ENCODE measurements at regions not wholly inside any gene's neighbourhood (a gene's known extent, or its start where the extent isn't known, plus 50 kb on each side); places are given as distances from the start of the nearest gene placed in this dataset.

GRCh38 chr12:124663206-124663605 lies 95.8 kb upstream of the NCOR2 start:
- no peak for DNase-seq
- H3K27me3 ChIP-seq (ENCODE audit: insufficient read depth, low read length, poor library complexity): no peaks in the 10 kb centered on the region
- TF ChIP-seq CTCF (IDR thresholded peaks at IDR 0.05; ENCODE audit: borderline replicate concordance, extremely low read depth, low read length, poor library complexity, severe bottlenecking): no peak
- TF ChIP-seq EZH2 (IDR thresholded peaks at IDR 0.05; ENCODE audit: borderline replicate concordance, low read depth, low read length, severe bottlenecking): no peak

GRCh38 chr12:124661341-124661740 lies 93.9 kb upstream of the NCOR2 start:
- no peak overlapping the region for H3K4me2 ChIP-seq (ENCODE audit: insufficient read depth, low read length)
- H2AFZ ChIP-seq (ENCODE audit: low read depth, low read length): no peak overlapping the region
- H3K4me3 ChIP-seq (ENCODE audit: low read depth in 1 of 2, low read length in 2 of 2): no peak overlapping the region
- no peak overlapping the region for H3K9ac ChIP-seq (ENCODE audit: low read depth, low read length)
- no peak for TF ChIP-seq CTCF (IDR thresholded peaks at IDR 0.05; ENCODE audit: borderline replicate concordance, extremely low read depth, low read length, poor library complexity, severe bottlenecking)
- no peak for TF ChIP-seq EZH2 (IDR thresholded peaks at IDR 0.05; ENCODE audit: borderline replicate concordance, low read depth, low read length, severe bottlenecking)
- H3K4me1 ChIP-seq (ENCODE audit: insufficient read depth, low read length): no peaks in the 10 kb centered on the region
- no peak overlapping the region for H3K27ac ChIP-seq (ENCODE audit: low read length)
- ATAC-seq (ENCODE audit: insufficient read depth, low read depth) (no peak), DNase-seq (no peak)
- no peaks in the 10 kb centered on the region for H3K36me3 ChIP-seq (ENCODE audit: insufficient read depth, low read length)
- no peaks in the 10 kb centered on the region for H3K27me3 ChIP-seq (ENCODE audit: insufficient read depth, low read length, poor library complexity)
- no peaks in the 10 kb centered on the region for H3K79me2 ChIP-seq (ENCODE audit: insufficient read depth, low read length)
- H3K9me3 ChIP-seq (ENCODE audit: insufficient read depth, low read length, severe bottlenecking): no peaks in the 10 kb centered on the region
- no peaks in the 10 kb centered on the region for H4K20me1 ChIP-seq (ENCODE audit: insufficient read depth, low read length)

More at GRCh38 chr12:124663206-124663605, 95.8 kb upstream of the NCOR2 start:
- H3K79me2 ChIP-seq (ENCODE audit: insufficient read depth, low read length): no peaks in the 10 kb centered on the region
- no peak overlapping the region for H3K9ac ChIP-seq (ENCODE audit: low read depth, low read length)
- H3K4me2 ChIP-seq (ENCODE audit: insufficient read depth, low read length): no peak overlapping the region
- no peaks in the 10 kb centered on the region for H3K36me3 ChIP-seq (ENCODE audit: insufficient read depth, low read length)
- H4K20me1 ChIP-seq (ENCODE audit: insufficient read depth, low read length): no peaks in the 10 kb centered on the region
- H2AFZ ChIP-seq (ENCODE audit: low read depth, low read length): no peak overlapping the region
- no peaks in the 10 kb centered on the region for H3K4me1 ChIP-seq (ENCODE audit: insufficient read depth, low read length)
- H3K27ac ChIP-seq (ENCODE audit: low read length): no peak overlapping the region
- H3K4me3 ChIP-seq (ENCODE audit: low read depth in 1 of 2, low read length in 2 of 2): no peak overlapping the region
- ATAC-seq (ENCODE audit: insufficient read depth, low read depth): no peak
- no peaks in the 10 kb centered on the region for H3K9me3 ChIP-seq (ENCODE audit: insufficient read depth, low read length, severe bottlenecking)

GRCh38 chr12:124660851-124661250 lies 93.4 kb upstream of the NCOR2 start:
- no peak for ATAC-seq (ENCODE audit: insufficient read depth, low read depth)
- no peaks in the 10 kb centered on the region for H3K9me3 ChIP-seq (ENCODE audit: insufficient read depth, low read length, severe bottlenecking)
- H3K27ac ChIP-seq (ENCODE audit: low read length): no peak overlapping the region
- no peaks in the 10 kb centered on the region for H3K27me3 ChIP-seq (ENCODE audit: insufficient read depth, low read length, poor library complexity)
- DNase-seq: no peak
- no peak overlapping the region for H3K4me3 ChIP-seq (ENCODE audit: low read depth in 1 of 2, low read length in 2 of 2)
- no peak overlapping the region for H3K9ac ChIP-seq (ENCODE audit: low read depth, low read length)
- no peaks in the 10 kb centered on the region for H3K36me3 ChIP-seq (ENCODE audit: insufficient read depth, low read length)
- no peaks in the 10 kb centered on the region for H3K4me1 ChIP-seq (ENCODE audit: insufficient read depth, low read length)
- no peaks in the 10 kb centered on the region for H3K79me2 ChIP-seq (ENCODE audit: insufficient read depth, low read length)
- H3K4me2 ChIP-seq (ENCODE audit: insufficient read depth, low read length): no peak overlapping the region
- no peak overlapping the region for H2AFZ ChIP-seq (ENCODE audit: low read depth, low read length)
- no peak for TF ChIP-seq CTCF (IDR thresholded peaks at IDR 0.05; ENCODE audit: borderline replicate concordance, extremely low read depth, low read length, poor library complexity, severe bottlenecking)
- no peak for TF ChIP-seq EZH2 (IDR thresholded peaks at IDR 0.05; ENCODE audit: borderline replicate concordance, low read depth, low read length, severe bottlenecking)
- H4K20me1 ChIP-seq (ENCODE audit: insufficient read depth, low read length): no peaks in the 10 kb centered on the region
